ENCODE measurements at regions not wholly inside any gene's neighbourhood (a gene's known extent, or its start where the extent isn't known, plus 50 kb on each side); places are given as distances from the start of the nearest gene placed in this dataset.

GRCh38 chr11:46181843-46182424 is 60.7 kb upstream of the PHF21A start:
- TF ChIP-seq CTCF (IDR thresholded peaks at IDR 0.05; ENCODE audit: insufficient read depth, low read depth, low read length) (no peak), EZH2 (IDR thresholded peaks at IDR 0.05; ENCODE audit: insufficient read depth, low read length) (no peak)
